Parathyroid adenoma (tissue), 2 donors: ENCODE measurements at regions not wholly inside any gene's neighbourhood (a gene's known extent, or its start where the extent isn't known, plus 50 kb on each side); places are given as distances from the start of the nearest gene placed in this dataset.

Experiments
- H2AFZ ChIP-seq: fragments of 300-600 bp; sonication (generic); one replicate; pipeline ENCODE4 v1.7.0; 2017; ENCODE audit warnings: antibody characterized with exemption, mild to moderate bottlenecking
- H3K27ac ChIP-seq: fragments of 300-600 bp; sonication (generic); one replicate; pipeline ENCODE4 v1.7.0; 2017
- H3K27me3 ChIP-seq: fragments of 300-600 bp; sonication (generic); one replicate; pipeline ENCODE4 v1.7.0; 2017; ENCODE audit warnings: low read length; ENCODE audit not compliant: control insufficient read depth, insufficient read depth
- H3K36me3 ChIP-seq: fragments of 300-600 bp; sonication (generic); one replicate; pipeline ENCODE4 v1.7.0; 2017; ENCODE audit warnings: low read length; ENCODE audit not compliant: control insufficient read depth, insufficient read depth
- H3K4me1 ChIP-seq: fragments of 300-600 bp; sonication (generic); one replicate; pipeline ENCODE4 v1.7.0; 2017; ENCODE audit warnings: control low read depth
- H3K4me2 ChIP-seq: fragments of 300-600 bp; sonication (generic); one replicate; pipeline ENCODE4 v1.7.0; 2017; ENCODE audit warnings: low read length
- H3K4me3 ChIP-seq: fragments of 300-600 bp; sonication (generic); one replicate; pipeline ENCODE4 v1.7.0; 2017; ENCODE audit warnings: low read depth, low read length
- H3K79me2 ChIP-seq: fragments of 300-600 bp; sonication (generic); one replicate; pipeline ENCODE4 v1.7.0; 2017; ENCODE audit warnings: control low read depth
- H3K9ac ChIP-seq: fragments of 300-600 bp; sonication (generic); one replicate; pipeline ENCODE4 v1.7.0; 2017; ENCODE audit warnings: mild to moderate bottlenecking
- H3K9me3 ChIP-seq: fragments of 300-600 bp; sonication (generic); one replicate; pipeline ENCODE4 v1.7.0; 2017; ENCODE audit warnings: low read length; ENCODE audit not compliant: control insufficient read depth
- CTCF ChIP-seq: fragments of 300-600 bp; sonication (generic); IDR thresholded peaks from one replicate; pipeline ENCODE4 v1.7.0; 2017; ENCODE audit warnings: antibody characterized with exemption, mild to moderate bottlenecking
- donor health status: primary hyperparathyroidism.

DNA sequence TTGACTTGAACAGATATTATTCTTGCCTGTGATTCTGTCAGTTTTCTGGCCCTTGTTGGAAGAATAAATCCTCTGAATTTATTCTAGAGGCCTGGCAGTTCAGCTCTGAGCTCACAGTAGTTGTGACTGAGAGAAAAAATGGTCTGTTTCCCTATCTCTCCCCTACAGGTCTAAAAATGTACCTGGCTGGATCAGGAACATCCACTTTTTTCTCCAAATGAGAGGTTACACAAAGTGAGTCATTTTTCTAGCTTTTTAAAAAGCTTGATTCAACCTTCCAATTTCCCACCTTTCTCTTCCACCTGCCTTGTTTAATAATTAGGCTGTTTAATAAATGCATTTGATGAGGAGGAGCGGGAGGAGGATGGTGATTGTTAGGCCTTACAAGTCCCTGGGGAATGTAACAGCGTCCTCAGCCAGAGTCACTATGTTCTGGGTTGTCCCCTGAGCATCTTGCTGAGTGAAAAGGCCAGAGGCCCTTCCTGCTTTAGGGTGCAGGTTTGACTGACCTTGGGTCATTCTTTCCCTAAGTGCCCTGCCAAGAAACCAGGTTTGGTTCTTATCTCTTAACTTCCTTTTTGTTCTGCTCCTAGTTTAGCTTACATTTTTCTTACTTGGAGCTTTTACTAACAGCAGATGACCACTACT is 91.7 kb upstream of the FUT8 start:
- H3K9me3 ChIP-seq = no peaks in the 10 kb centered on the region
- H3K27me3 ChIP-seq = no peaks in the 10 kb centered on the region
- H3K36me3 ChIP-seq = no peaks in the 10 kb centered on the region
- no peak overlapping the region for H3K9ac ChIP-seq
- no peak overlapping the region for H3K27ac ChIP-seq
- H3K4me3 ChIP-seq = no peak overlapping the region
- no peak overlapping the region for H3K4me2 ChIP-seq
- H3K79me2 ChIP-seq = no peaks in the 10 kb centered on the region
- H2AFZ ChIP-seq = peak overlapping the region; percentile 65
- TF ChIP-seq CTCF = no peak
- no peaks in the 10 kb centered on the region for H3K4me1 ChIP-seq

DNA sequence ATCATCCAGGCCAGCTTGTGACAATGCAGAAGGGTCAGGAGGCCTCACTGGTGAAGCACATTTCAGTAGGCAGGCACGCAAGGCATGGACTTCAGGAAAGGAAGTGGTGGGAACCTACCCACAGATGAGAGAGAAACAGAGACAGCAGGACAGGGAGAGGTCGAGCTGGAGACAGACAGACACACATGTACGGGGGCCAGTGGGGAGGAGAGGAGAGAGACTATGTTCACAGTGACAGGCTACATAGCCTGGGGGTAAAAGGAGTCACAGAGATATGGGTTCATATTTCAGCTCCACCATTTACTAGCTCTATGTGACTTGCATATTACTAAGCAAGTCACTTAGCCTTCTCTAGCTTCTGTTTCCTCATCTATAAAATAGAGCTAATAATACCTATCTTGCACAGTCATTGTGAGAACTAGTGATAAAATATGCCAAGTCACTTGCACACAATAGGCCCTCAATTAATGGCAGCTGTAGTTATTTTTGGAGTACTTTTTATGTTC is 91.1 kb upstream of the FUT8 start:
- Histone ChIP-seq H3K4me1 (no peaks in the 10 kb centered on the region), H3K27ac (no peak overlapping the region), H3K4me2 (no peak overlapping the region), H3K9me3 (no peaks in the 10 kb centered on the region), H3K79me2 (no peaks in the 10 kb centered on the region), H3K36me3 (no peaks in the 10 kb centered on the region), H3K9ac (no peak overlapping the region), H3K4me3 (no peak overlapping the region), H2AFZ (peak overlapping the region; percentile 65), H3K27me3 (no peaks in the 10 kb centered on the region)
- TF ChIP-seq CTCF = no peak

DNA sequence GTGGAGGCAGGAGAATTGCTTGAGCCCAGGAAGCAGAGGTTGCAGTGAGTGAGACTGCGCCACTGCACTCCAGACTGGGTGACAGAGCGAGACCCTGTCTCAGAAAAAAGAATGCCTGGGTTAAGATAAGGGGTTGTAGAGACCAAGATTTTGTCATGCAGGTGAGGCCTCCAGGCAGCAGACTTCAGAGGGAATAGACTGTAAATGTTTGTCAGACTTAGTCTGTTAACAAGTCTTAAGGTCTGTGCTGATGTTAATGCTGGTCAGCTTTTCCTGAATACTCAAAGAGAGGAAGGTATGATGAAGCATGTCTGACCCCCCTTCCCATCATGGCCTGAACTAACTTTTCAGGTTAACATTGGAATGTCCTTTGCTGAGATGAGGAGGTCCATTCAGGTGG is 83.0 kb upstream of the FUT8 start:
- Histone ChIP-seq H3K4me2 (no peak overlapping the region), H3K4me1 (no peaks in the 10 kb centered on the region), H3K79me2 (no peaks in the 10 kb centered on the region), H3K36me3 (no peaks in the 10 kb centered on the region), H3K9ac (no peak overlapping the region), H3K27me3 (no peaks in the 10 kb centered on the region), H3K27ac (no peak overlapping the region), H3K4me3 (no peak overlapping the region), H2AFZ (no peak overlapping the region), H3K9me3 (no peaks in the 10 kb centered on the region)
- TF ChIP-seq CTCF = no peak

- TF ChIP-seq CTCF = no peak
Observed at GRCh38 chr14:65329911-65330310, 82.6 kb upstream of the FUT8 start.

GRCh38 chr14:65330416-65330815 is 82.1 kb upstream of the FUT8 start:
- no peak overlapping the region for H3K27ac ChIP-seq

More at GRCh38 chr14:65329911-65330310, 82.6 kb upstream of the FUT8 start:
- Histone ChIP-seq H2AFZ (no peak overlapping the region), H3K79me2 (no peaks in the 10 kb centered on the region), H3K9ac (no peak overlapping the region), H3K4me2 (no peak overlapping the region), H3K4me1 (no peaks in the 10 kb centered on the region), H3K36me3 (no peaks in the 10 kb centered on the region), H3K4me3 (no peak overlapping the region), H3K27ac (no peak overlapping the region), H3K27me3 (no peaks in the 10 kb centered on the region), H3K9me3 (no peaks in the 10 kb centered on the region)

More at GRCh38 chr14:65330416-65330815, 82.1 kb upstream of the FUT8 start:
- H3K4me1 ChIP-seq = no peaks in the 10 kb centered on the region
- H3K79me2 ChIP-seq = no peaks in the 10 kb centered on the region
- no peaks in the 10 kb centered on the region for H3K9me3 ChIP-seq
- H3K36me3 ChIP-seq = no peaks in the 10 kb centered on the region
- no peak overlapping the region for H3K4me2 ChIP-seq
- TF ChIP-seq CTCF = no peak
- H2AFZ ChIP-seq = peak overlapping the region; percentile 45
- no peaks in the 10 kb centered on the region for H3K27me3 ChIP-seq
- no peak overlapping the region for H3K4me3 ChIP-seq
- H3K9ac ChIP-seq = no peak overlapping the region
